HepG2 (cell line): ENCODE measurements at regions not wholly inside any gene's neighbourhood (a gene's known extent, or its start where the extent isn't known, plus 50 kb on each side); places are given as distances from the start of the nearest gene placed in this dataset.

Experiments
- ATAC-seq: fragments of 200-7000 bp; cut with Tn5 transposase; 3 replicates; pipeline ENCODE4 v1.9.1; 2020; ENCODE audit warnings: mild to moderate bottlenecking, moderate library complexity
- BruUV-seq: library from RNA; stranded (reverse); fragments of 400-500 nt; replicated peaks from 2 replicates; lab custom pipeline; 2021; lab: Mats Ljungman, UMichigan
- CTCF ChIA-PET: fragments of 300-600 bp; formaldehyde crosslinking; extraction: SDS; loops from one replicate; lab custom pipeline; 2021; ENCODE audit warnings: low total read pairs, inconsistent platforms, low intra/inter-chr PET ratio; lab: Yijun Ruan, JAX
- POLR2A ChIA-PET: fragments of 350-600 bp; sonication (Branson Sonifier 250); formaldehyde crosslinking; loops from one replicate; lab custom pipeline; 2020; ENCODE audit warnings: antibody characterized with exemption, inconsistent platforms; lab: Yijun Ruan, JAX
- DNase-seq: peaks from one replicate; pipeline ENCODE4 v3.0.0-alpha.2; 2015; ENCODE audit warnings: low spot score
- FAIRE-seq: peaks from 3 replicates; lab custom pipeline; 2011; peaks lifted over from hg19 to GRCh38; lab: Jason Lieb, UNC
- H2AFZ ChIP-seq: one replicate; pipeline ENCODE4 v1.6.1; 2011; ENCODE audit warnings: low read length, inconsistent platforms
- H3K27ac ChIP-seq: fragments of 300-600 bp; 3 replicates; pipeline ENCODE4 v1.8.0; 2011; ENCODE audit warnings: mixed run types, mild to moderate bottlenecking, mixed read lengths, low read length, inconsistent platforms; ENCODE audit not compliant: insufficient read depth; ENCODE audit errors: extremely low read length
- H3K27me3 ChIP-seq, 2 experiments: fragments of 200-600 bp in 1 of 2; 2 replicates in 1 of 2; 3 replicates in 1 of 2; pipeline versions ENCODE4 v1.6.0 to v1.8.0; 2011; ENCODE audit warnings: low read length in 2 of 2, mild to moderate bottlenecking in 2 of 2, moderate library complexity in 2 of 2, inconsistent platforms in 1 of 2; ENCODE audit not compliant: insufficient read depth in 2 of 2, control insufficient read depth in 1 of 2
- H3K36me3 ChIP-seq, 2 experiments: fragments of 200-600 bp in 1 of 2; replicated peaks in 1 of 2; 2 replicates in 1 of 2; 3 replicates in 1 of 2; pipeline versions ENCODE4 v1.5.1 to v1.8.0; 2011; ENCODE audit warnings: low read length in 2 of 2, inconsistent platforms in 1 of 2; ENCODE audit not compliant: insufficient read depth in 2 of 2, control insufficient read depth in 1 of 2
- H3K4me1 ChIP-seq: 2 replicates; pipeline ENCODE4 v1.5.1; 2012; ENCODE audit warnings: low read length, inconsistent platforms; ENCODE audit not compliant: insufficient read depth
- H3K4me2 ChIP-seq: 2 replicates; pipeline ENCODE4 v1.6.0; 2011; ENCODE audit warnings: low read depth, low read length, inconsistent platforms
- H3K4me3 ChIP-seq, 3 experiments: fragments of 200-600 bp in 1 of 3; sonication (generic), shearing (Covaris generic) in 1 of 3; replicated peaks in 1 of 3; 2 replicates each; pipeline ENCODE4 v1.5.1; 2011 to 2016; ENCODE audit warnings: low read length in 3 of 3, inconsistent platforms in 2 of 3, low read depth in 2 of 3, mild to moderate bottlenecking in 2 of 3, control low read depth in 1 of 3, mixed read lengths in 1 of 3; ENCODE audit not compliant: insufficient read depth in 1 of 3
- H3K79me2 ChIP-seq: one replicate; pipeline ENCODE4 v1.6.1; 2011; ENCODE audit warnings: low read length, inconsistent platforms; ENCODE audit not compliant: insufficient read depth
- H3K9ac ChIP-seq: 2 replicates; pipeline ENCODE4 v1.6.0; 2011; ENCODE audit warnings: mild to moderate bottlenecking, low read depth, low read length, inconsistent platforms; ENCODE audit not compliant: insufficient read depth
- H3K9me3 ChIP-seq: 2 replicates; pipeline ENCODE4 v1.5.1; 2012; ENCODE audit warnings: mild to moderate bottlenecking, low read length
- H4K20me1 ChIP-seq: 2 replicates; pipeline ENCODE4 v1.6.0; 2011; ENCODE audit warnings: inconsistent platforms, mild to moderate bottlenecking, low read length, moderate library complexity; ENCODE audit not compliant: insufficient read depth
- CAMTA2 ChIP-seq: sonication (generic); formaldehyde crosslinking; IDR thresholded peaks from 2 replicates; pipeline ENCODE4 v1.4.0; 2020; ENCODE audit warnings: mild to moderate bottlenecking, missing genetic modification reagents, borderline replicate concordance
- ETV5 ChIP-seq: IDR thresholded peaks from 2 replicates; pipeline ENCODE4 v1.6.1; 2018; ENCODE audit warnings: missing biosample characterization, missing genetic modification reagents, inconsistent platforms, borderline replicate concordance
- RFX1 ChIP-seq: fragments of 450-650 bp; IDR thresholded peaks from 2 replicates; pipeline ENCODE4 v1.6.1; 2017
- RFX3 ChIP-seq: IDR thresholded peaks from 2 replicates; pipeline ENCODE4 v1.6.1; 2016; ENCODE audit warnings: missing biosample characterization, missing genetic modification reagents
- SOX6 ChIP-seq, 2 experiments: fragments of 450-650 bp in 1 of 2; sonication (generic) in 1 of 2; formaldehyde crosslinking in 1 of 2; IDR thresholded peaks; 2 replicates each; pipeline versions ENCODE4 v1.4.0 to v1.6.1; 2017 to 2020; ENCODE audit warnings: antibody characterized with exemption in 1 of 2, mild to moderate bottlenecking in 1 of 2, missing genetic modification reagents in 1 of 2
- ZNF354B ChIP-seq: sonication (generic); formaldehyde crosslinking; IDR thresholded peaks from 2 replicates; pipeline ENCODE4 v1.8.0; 2022; ENCODE audit warnings: mild to moderate bottlenecking, missing genetic modification reagents
- WGBS: methylation state at CpG from one replicate; pipeline ENCODE4 v1.1.6; 2017; ENCODE audit warnings: low lambda C conversion rate; 5-methylcytosine and 5-hydroxymethylcytosine counted together
- in situ Hi-C: cut with HindIII; loops from 2 replicates; pipeline ENCODE4 v1.10.0; 2017; ENCODE audit warnings: low pct_unique_long_range_greater_than_20kb; ENCODE audit not compliant: extremely low pct_ligation_motif_present
- intact Hi-C: fragments of 100-400 bp; cut with micrococcal nuclease; formaldehyde crosslinking; loops from one replicate; pipeline ENCODE4 v1.10.0; 2022; ENCODE audit not compliant: unreplicated experiment
- TF ChIP-seq, protein P1 (sequence below): sonication (generic); formaldehyde crosslinking; IDR thresholded peaks from 2 replicates; pipeline ENCODE4 v1.5.1; 2020; ENCODE audit warnings: mild to moderate bottlenecking, missing genetic modification reagents
- TF ChIP-seq, protein P2 (sequence below): sonication (generic); formaldehyde crosslinking; IDR thresholded peaks from 2 replicates; pipeline ENCODE4 v1.5.0; 2020; ENCODE audit warnings: mild to moderate bottlenecking, missing genetic modification reagents, moderate library complexity
- TF ChIP-seq, protein P3 (sequence below): sonication (generic); formaldehyde crosslinking; IDR thresholded peaks from 2 replicates; pipeline ENCODE4 v1.9.0; 2022; ENCODE audit warnings: low read depth, missing genetic modification reagents
- TF ChIP-seq, protein P4 (sequence below): sonication (generic); formaldehyde crosslinking; IDR thresholded peaks from 2 replicates; pipeline ENCODE4 v1.4.0; 2020; ENCODE audit warnings: missing genetic modification reagents

DNA sequence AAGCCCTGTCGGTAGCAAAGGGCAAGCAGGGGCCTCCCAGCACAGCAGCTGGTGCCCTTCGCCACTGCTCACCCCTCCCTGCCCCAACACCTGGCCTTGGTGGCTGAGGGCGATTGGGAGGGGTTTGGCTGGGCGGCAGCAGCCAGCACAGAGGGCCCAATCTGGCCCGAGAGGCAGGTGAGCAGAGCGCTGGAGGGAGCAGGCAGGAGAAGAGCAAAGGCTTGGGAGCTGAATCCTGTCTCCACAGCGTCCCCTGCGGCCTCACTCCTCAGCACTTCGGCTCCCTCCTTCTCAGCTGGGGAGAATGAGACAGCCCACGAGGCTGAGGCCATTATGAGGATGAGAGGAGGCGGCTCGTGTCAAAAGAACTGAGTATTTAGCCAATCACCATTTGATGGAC, 74.9 kb upstream of the TAF1B start (continued):
- TF ChIP-seq, protein P1, sequence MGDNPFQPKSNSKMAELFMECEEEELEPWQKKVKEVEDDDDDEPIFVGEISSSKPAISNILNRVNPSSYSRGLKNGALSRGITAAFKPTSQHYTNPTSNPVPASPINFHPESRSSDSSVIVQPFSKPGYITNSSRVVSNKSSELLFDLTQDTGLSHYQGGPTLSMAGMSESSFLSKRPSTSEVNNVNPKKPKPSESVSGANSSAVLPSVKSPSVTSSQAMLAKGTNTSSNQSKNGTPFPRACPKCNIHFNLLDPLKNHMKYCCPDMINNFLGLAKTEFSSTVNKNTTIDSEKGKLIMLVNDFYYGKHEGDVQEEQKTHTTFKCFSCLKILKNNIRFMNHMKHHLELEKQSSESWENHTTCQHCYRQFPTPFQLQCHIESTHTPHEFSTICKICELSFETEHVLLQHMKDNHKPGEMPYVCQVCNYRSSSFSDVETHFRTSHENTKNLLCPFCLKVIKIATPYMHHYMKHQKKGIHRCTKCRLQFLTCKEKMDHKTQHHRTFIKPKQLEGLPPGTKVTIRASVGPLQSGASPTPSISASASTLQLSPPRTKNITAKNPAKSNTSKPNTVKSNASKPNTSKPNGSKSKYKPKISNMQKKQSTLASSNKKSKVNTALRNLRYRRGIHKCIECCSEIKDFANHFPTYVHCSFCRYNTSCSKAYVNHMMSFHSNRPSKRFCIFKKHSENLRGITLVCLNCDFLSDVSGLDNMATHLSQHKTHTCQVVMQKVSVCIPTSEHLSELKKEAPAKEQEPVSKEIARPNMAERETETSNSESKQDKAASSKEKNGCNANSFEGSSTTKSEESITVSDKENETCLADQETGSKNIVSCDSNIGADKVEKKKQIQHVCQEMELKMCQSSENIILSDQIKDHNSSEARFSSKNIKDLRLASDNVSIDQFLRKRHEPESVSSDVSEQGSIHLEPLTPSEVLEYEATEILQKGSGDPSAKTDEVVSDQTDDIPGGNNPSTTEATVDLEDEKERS (CRISPR knock-in tag), result no peak

DNA sequence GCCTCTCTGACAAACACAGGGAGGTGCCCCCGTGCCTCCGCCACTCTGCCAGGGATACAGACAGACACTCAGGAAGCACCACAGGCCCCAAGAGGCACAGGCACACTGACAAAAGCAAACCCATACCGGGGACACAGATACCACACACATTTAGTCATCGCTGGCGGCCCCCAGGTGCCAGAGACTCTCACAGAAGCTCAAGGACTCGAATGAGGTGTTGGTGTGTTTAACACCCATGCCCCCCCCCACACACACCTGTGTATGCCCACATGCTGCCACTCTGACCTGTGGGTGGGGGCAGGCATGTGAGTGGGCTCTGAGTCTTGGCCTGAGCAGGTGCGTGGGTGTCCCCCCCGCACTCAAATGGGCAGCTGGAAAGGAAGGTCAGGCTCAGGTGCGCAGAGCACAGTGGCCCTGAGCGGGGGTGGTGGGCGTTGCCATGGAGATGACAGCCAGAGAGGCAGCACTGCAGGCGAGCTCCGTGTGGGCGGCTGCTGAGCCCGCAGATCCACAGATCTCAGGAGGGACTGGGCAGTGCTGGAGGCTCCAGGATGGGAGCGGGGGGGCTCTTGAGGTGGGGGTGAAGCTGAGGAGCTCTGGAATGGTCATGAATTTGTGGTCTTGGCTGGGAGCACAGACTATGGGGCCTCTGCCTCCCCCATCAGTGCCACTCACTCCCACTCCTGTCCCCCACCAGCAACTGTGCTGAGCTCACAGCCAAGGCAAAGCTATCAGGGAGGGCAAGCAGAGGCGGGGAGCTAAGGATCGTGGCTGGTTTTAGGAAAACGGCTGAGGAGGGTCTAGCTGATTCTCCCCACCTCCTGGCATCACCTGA, 73.9 kb upstream of the TAF1B start:
- ChIA-PET CTCF (interaction anchor here (1.1 kb wide), 2 partner anchors 30 to 258 kb away, joined by 3 read pairs; no protein-coding TSS in a partner anchor), POLR2A (interaction anchor here (1.3 kb wide), 1 partner anchor 18 kb away, joined by 4 read pairs; no protein-coding TSS in a partner anchor)
- peak overlapping the region in 1 of 3 experiments; percentile 65; a peak in 1 of 6 replicates for H3K4me3 ChIP-seq
- H3K9ac ChIP-seq, result no peak overlapping the region
- H3K27ac ChIP-seq, result no peak overlapping the region
- H3K4me2 ChIP-seq, result peak overlapping the region; percentile 78
- H3K4me1 ChIP-seq, result peaks cover 81% of the 10 kb centered on the region
- ATAC-seq (peak; percentile 28; the same call in 2 of the 3 replicates), FAIRE-seq (no peak), DNase-seq (no peak)
- WGBS, result 29% methylated on average over 12 of the region's 19 CpGs
- peaks cover 13 to 74% of the 10 kb centered on the region in 2 experiments for H3K27me3 ChIP-seq
- no peaks in the 10 kb centered on the region for H3K9me3 ChIP-seq
- H4K20me1 ChIP-seq, result no peaks in the 10 kb centered on the region
- H3K36me3 ChIP-seq, result no peaks in the 10 kb centered on the region
- no peak overlapping the region for H2AFZ ChIP-seq
- H3K79me2 ChIP-seq, result no peaks in the 10 kb centered on the region
- intact Hi-C loops, result loop anchor here (1.0 to 5.0 kb wide), 4 partner anchors 30 to 279 kb away; partner anchors contain the start of gene ADAM17
- in situ Hi-C loops, result no loop called here
- BruUV-seq, result no TSS peak
- TF ChIP-seq, protein P2, sequence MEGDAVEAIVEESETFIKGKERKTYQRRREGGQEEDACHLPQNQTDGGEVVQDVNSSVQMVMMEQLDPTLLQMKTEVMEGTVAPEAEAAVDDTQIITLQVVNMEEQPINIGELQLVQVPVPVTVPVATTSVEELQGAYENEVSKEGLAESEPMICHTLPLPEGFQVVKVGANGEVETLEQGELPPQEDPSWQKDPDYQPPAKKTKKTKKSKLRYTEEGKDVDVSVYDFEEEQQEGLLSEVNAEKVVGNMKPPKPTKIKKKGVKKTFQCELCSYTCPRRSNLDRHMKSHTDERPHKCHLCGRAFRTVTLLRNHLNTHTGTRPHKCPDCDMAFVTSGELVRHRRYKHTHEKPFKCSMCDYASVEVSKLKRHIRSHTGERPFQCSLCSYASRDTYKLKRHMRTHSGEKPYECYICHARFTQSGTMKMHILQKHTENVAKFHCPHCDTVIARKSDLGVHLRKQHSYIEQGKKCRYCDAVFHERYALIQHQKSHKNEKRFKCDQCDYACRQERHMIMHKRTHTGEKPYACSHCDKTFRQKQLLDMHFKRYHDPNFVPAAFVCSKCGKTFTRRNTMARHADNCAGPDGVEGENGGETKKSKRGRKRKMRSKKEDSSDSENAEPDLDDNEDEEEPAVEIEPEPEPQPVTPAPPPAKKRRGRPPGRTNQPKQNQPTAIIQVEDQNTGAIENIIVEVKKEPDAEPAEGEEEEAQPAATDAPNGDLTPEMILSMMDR (CRISPR knock-in tag), result peak; percentile 2; the same call in 1 of the 2 replicates
- 0 out of 2 replicates have a peak, but pooled peaks have one; percentile 49 for TF ChIP-seq CAMTA2 (CRISPR knock-in tag)
- TF ChIP-seq, protein P3, sequence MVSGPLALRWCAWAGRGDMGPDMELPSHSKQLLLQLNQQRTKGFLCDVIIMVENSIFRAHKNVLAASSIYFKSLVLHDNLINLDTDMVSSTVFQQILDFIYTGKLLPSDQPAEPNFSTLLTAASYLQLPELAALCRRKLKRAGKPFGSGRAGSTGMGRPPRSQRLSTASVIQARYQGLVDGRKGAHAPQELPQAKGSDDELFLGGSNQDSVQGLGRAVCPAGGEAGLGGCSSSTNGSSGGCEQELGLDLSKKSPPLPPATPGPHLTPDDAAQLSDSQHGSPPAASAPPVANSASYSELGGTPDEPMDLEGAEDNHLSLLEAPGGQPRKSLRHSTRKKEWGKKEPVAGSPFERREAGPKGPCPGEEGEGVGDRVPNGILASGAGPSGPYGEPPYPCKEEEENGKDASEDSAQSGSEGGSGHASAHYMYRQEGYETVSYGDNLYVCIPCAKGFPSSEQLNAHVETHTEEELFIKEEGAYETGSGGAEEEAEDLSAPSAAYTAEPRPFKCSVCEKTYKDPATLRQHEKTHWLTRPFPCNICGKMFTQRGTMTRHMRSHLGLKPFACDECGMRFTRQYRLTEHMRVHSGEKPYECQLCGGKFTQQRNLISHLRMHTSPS (CRISPR knock-in tag), result 0 out of 2 replicates have a peak, but pooled peaks have one; percentile 38
- no peak for TF ChIP-seq ETV5 (CRISPR knock-in tag)
- peak; percentile 66; the same call in 1 of the 2 replicates for TF ChIP-seq RFX1
- TF ChIP-seq, protein P4, sequence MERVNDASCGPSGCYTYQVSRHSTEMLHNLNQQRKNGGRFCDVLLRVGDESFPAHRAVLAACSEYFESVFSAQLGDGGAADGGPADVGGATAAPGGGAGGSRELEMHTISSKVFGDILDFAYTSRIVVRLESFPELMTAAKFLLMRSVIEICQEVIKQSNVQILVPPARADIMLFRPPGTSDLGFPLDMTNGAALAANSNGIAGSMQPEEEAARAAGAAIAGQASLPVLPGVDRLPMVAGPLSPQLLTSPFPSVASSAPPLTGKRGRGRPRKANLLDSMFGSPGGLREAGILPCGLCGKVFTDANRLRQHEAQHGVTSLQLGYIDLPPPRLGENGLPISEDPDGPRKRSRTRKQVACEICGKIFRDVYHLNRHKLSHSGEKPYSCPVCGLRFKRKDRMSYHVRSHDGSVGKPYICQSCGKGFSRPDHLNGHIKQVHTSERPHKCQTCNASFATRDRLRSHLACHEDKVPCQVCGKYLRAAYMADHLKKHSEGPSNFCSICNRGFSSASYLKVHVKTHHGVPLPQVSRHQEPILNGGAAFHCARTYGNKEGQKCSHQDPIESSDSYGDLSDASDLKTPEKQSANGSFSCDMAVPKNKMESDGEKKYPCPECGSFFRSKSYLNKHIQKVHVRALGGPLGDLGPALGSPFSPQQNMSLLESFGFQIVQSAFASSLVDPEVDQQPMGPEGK, result peak; percentile 66; the same call in 1 of the 2 replicates
- no peak for TF ChIP-seq ZNF354B (CRISPR knock-in tag)
- peak; percentile 79 for TF ChIP-seq RFX3 (CRISPR knock-in tag)
- no peak for TF ChIP-seq SOX6 (IDR thresholded peaks at IDR 0.05)
- 0 out of 2 replicates have a peak, but pooled peaks have one; percentile 20 for TF ChIP-seq SOX6 (CRISPR knock-in tag; IDR thresholded peaks at IDR 0.05)
